Prostate gland (tissue), 2 donors: ENCODE measurements at regions not wholly inside any gene's neighbourhood (a gene's known extent, or its start where the extent isn't known, plus 50 kb on each side); places are given as distances from the start of the nearest gene placed in this dataset.

Experiments
- DNase-seq: peaks from one replicate; pipeline ENCODE4 v3.0.0-alpha.2; 2019; ENCODE audit warnings: low spot score
- H3K27ac ChIP-seq, 2 donors: fragments of 200-600 bp; sonication (generic); 2 replicates each; pipeline ENCODE4 v1.5.1; 2017 to 2019
- H3K27me3 ChIP-seq: fragments of 200-600 bp; sonication (generic); replicated peaks from 2 replicates; pipeline ENCODE4 v1.5.1; 2019; ENCODE audit not compliant: insufficient read depth
- H3K36me3 ChIP-seq, 2 donors: fragments of 200-600 bp; sonication (generic); 1 replicate in 1 of 2; 2 replicates in 1 of 2; pipeline versions ENCODE4 v1.5.1 to v1.8.1; 2017 to 2019
- H3K4me1 ChIP-seq: fragments of 200-600 bp; sonication (generic); replicated peaks from 2 replicates; pipeline ENCODE4 v1.5.1; 2019
- H3K4me3 ChIP-seq, 2 donors: fragments of 200-600 bp; sonication (generic); 2 replicates each; pipeline ENCODE4 v1.5.1; 2017 to 2019
- H3K9me3 ChIP-seq: fragments of 200-600 bp; sonication (generic); 2 replicates; pipeline ENCODE4 v1.5.1; 2017
- POLR2A ChIP-seq: fragments of 450-650 bp; IDR thresholded peaks from one replicate; pipeline ENCODE4 v1.6.1; 2016; ENCODE audit warnings: antibody characterized with exemption, mild to moderate bottlenecking
- POLR2AphosphoS5 ChIP-seq: sonication (generic); formaldehyde crosslinking; IDR thresholded peaks from one replicate; pipeline ENCODE4 v1.6.1; 2017; ENCODE audit warnings: antibody characterized with exemption
- WGBS: methylation state at CpG from one replicate; pipeline ENCODE4 v1.1.5; 2018; 5-methylcytosine and 5-hydroxymethylcytosine counted together
- intact Hi-C: fragments of 100-400 bp; cut with DNase I; formaldehyde crosslinking; loops from one replicate; pipeline ENCODE4 v1.14.2; 2022
- TF ChIP-seq, protein P1 (sequence below), 4 experiments: fragments of 200-600 bp in 2 of 4; fragments of 450-650 bp in 2 of 4; sonication (generic) in 2 of 4; IDR thresholded peaks; 1 replicate in 3 of 4; 2 replicates in 1 of 4; pipeline ENCODE4 v1.5.1; 2016 to 2019; ENCODE audit warnings: antibody characterized with exemption in 4 of 4, mild to moderate bottlenecking in 2 of 4, moderate library complexity in 2 of 4

DNA sequence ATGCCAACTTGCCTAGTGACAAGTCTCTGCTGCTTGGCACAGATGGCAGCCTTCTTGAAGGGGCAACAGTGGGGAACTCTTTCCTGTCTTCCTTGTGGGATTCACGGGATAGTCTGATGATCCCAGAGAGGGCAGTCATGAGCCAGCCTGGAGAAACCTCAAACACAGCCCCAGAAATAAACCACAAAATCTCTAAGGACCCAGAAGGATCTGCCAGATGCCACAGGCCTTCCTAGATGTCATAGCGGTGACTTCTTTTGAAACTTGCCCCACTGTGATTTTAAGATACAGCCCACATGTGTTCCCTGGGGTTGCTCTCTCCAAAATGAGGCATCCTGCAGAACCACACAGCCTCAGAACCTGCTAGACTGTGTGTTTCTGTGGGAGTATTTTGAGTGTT is 707.6 kb upstream of the TSPY4 start:
- Histone ChIP-seq H3K27ac (no peak overlapping the region), H3K4me1 (no peaks in the 10 kb centered on the region), H3K9me3 (no peaks in the 10 kb centered on the region), H3K4me3 (no peak overlapping the region), H3K36me3 (no peaks in the 10 kb centered on the region), H3K27me3 (no peaks in the 10 kb centered on the region)
- TF ChIP-seq, protein P1, sequence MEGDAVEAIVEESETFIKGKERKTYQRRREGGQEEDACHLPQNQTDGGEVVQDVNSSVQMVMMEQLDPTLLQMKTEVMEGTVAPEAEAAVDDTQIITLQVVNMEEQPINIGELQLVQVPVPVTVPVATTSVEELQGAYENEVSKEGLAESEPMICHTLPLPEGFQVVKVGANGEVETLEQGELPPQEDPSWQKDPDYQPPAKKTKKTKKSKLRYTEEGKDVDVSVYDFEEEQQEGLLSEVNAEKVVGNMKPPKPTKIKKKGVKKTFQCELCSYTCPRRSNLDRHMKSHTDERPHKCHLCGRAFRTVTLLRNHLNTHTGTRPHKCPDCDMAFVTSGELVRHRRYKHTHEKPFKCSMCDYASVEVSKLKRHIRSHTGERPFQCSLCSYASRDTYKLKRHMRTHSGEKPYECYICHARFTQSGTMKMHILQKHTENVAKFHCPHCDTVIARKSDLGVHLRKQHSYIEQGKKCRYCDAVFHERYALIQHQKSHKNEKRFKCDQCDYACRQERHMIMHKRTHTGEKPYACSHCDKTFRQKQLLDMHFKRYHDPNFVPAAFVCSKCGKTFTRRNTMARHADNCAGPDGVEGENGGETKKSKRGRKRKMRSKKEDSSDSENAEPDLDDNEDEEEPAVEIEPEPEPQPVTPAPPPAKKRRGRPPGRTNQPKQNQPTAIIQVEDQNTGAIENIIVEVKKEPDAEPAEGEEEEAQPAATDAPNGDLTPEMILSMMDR (IDR thresholded peaks at IDR 0.05), result no peak
- no peak for TF ChIP-seq POLR2AphosphoS5
- no peak for TF ChIP-seq POLR2A
- no peak for DNase-seq
- WGBS, result 82% methylated on average over 2 of the region's 2 CpGs
- intact Hi-C loops, result no loop called here

DNA sequence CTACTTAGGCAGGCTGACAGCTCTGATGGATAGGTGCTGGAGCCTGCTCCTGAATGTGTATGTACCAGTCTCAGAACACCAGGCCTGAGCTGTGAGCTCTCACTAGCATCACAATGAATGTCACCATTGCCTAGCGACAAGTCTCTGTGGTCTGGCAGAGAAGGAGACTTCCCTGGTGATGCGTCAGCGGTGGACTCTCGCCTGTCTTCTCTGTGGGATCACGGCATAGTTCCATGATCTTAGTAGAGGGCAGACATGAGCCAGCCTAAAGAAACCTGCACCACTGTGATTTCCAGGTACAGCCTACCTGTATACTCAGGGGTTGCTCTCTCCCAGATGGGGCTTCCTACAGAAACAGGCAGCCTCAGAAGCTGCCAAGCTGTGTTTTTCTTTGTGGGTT is 699.2 kb upstream of the TSPY4 start:
- DNase-seq, result no peak
- intact Hi-C loops, result no loop called here
- Histone ChIP-seq H3K9me3 (no peaks in the 10 kb centered on the region), H3K4me3 (no peak overlapping the region), H3K27me3 (no peaks in the 10 kb centered on the region), H3K27ac (no peak overlapping the region), H3K4me1 (no peaks in the 10 kb centered on the region), H3K36me3 (no peaks in the 10 kb centered on the region)
- WGBS, result 80% methylated on average over 3 of the region's 5 CpGs
- TF ChIP-seq POLR2A, result no peak
- TF ChIP-seq, protein P1 (IDR thresholded peaks at IDR 0.05), result no peak
- no peak for TF ChIP-seq POLR2AphosphoS5

DNA sequence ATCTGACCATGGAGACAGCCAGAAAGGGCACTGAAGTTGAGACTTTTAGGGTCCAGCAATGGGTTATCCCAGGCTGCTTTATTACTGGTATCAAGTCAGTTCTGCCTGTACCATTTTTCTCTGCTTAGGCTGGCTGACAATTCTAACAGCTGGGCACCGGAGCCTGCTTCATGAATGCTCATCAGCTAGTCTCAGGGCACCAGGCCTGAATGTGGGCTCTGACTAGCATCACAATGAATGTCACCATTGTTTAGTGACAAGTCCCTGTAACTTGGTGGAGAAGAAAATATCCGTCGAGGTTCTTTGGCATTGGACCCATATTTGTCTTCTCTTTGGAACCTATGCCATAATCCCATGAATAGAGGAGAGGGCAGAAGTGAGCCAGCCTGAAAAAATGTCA is 692.3 kb upstream of the TSPY4 start:
- H3K27me3 ChIP-seq, result no peaks in the 10 kb centered on the region
- intact Hi-C loops, result no loop called here
- no peaks in the 10 kb centered on the region for H3K4me1 ChIP-seq
- no peak for DNase-seq
- H3K4me3 ChIP-seq, result no peak overlapping the region
- H3K36me3 ChIP-seq, result no peaks in the 10 kb centered on the region
- 39% methylated on average over 3 of the region's 3 CpGs for WGBS
- TF ChIP-seq, protein P1 (IDR thresholded peaks at IDR 0.05), result no peak
- no peak for TF ChIP-seq POLR2A
- no peak for TF ChIP-seq POLR2AphosphoS5
- no peaks in the 10 kb centered on the region for H3K9me3 ChIP-seq
- no peak overlapping the region for H3K27ac ChIP-seq

- whole genome bisulfite sequencing, result 50% methylated on average over 1 of the region's 1 CpG
Measured at GRCh38 chrY:8652445-8652844, 684.8 kb upstream of the TSPY4 start.

GRCh38 chrY:8655017-8655416 is 682.2 kb upstream of the TSPY4 start:
- no peak overlapping the region for H3K27ac ChIP-seq

More at GRCh38 chrY:8652445-8652844, 684.8 kb upstream of the TSPY4 start:
- H3K4me3 ChIP-seq, result no peak overlapping the region
- TF ChIP-seq POLR2AphosphoS5 (no peak), POLR2A (no peak)
- TF ChIP-seq, protein P1 (IDR thresholded peaks at IDR 0.05), result no peak
- H3K4me1 ChIP-seq, result no peaks in the 10 kb centered on the region
- no peaks in the 10 kb centered on the region for H3K36me3 ChIP-seq
- H3K27ac ChIP-seq, result no peak overlapping the region
- no peaks in the 10 kb centered on the region for H3K9me3 ChIP-seq
- DNase-seq, result no peak
- no peaks in the 10 kb centered on the region for H3K27me3 ChIP-seq
- intact Hi-C loops, result loop anchor here (10.0 kb wide), 1 partner anchor 502 kb away; no protein-coding TSS in a partner anchor

More at GRCh38 chrY:8655017-8655416, 682.2 kb upstream of the TSPY4 start:
- Histone ChIP-seq H3K9me3 (no peaks in the 10 kb centered on the region), H3K36me3 (no peaks in the 10 kb centered on the region), H3K27me3 (no peaks in the 10 kb centered on the region), H3K4me1 (no peaks in the 10 kb centered on the region), H3K4me3 (no peak overlapping the region)
- DNase-seq, result no peak
- TF ChIP-seq, protein P1 (IDR thresholded peaks at IDR 0.05), result no peak
- TF ChIP-seq POLR2A (no peak), POLR2AphosphoS5 (no peak)
- intact Hi-C loops, result loop anchor here (10.0 kb wide), 1 partner anchor 500 kb away; no protein-coding TSS in a partner anchor
